ENCODE measurements at regions not wholly inside any gene's neighbourhood (a gene's known extent, or its start where the extent isn't known, plus 50 kb on each side); places are given as distances from the start of the nearest gene placed in this dataset.

DNA sequence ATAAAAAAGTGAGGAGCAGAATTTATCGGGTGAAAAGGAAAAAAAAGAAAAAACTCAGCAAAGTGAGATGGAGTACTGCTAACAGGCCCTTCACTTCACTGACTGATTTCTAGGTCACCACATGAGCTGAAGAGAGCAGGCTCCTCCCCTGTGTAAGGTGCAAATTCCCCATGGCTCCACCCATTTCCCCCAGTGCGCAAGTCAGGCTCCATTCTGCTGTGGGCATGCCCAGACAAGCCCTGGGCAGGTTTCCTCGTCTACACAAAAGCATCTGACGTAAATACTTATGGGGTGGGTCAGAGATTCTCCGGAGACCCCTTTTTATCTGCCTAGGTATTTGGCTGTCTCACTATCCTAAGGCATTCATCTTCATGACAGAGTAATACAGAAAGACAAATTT, 157.9 kb downstream of the MAGEB5 start:
- no peak overlapping the region for H3K4me2 ChIP-seq
- H3K9ac ChIP-seq, result no peak overlapping the region
- H3K4me3 ChIP-seq (IDR thresholded peaks at IDR 0.05; ENCODE audit: insufficient read depth, low read depth, low read length), result no peak overlapping the region
- no peaks in the 10 kb centered on the region for H3K36me3 ChIP-seq (ENCODE audit: insufficient read depth)
- no peak overlapping the region for H2AFZ ChIP-seq (ENCODE audit: low read depth)
- H3K79me2 ChIP-seq (ENCODE audit: insufficient read depth, low read depth), result no peaks in the 10 kb centered on the region
- H4K20me1 ChIP-seq (ENCODE audit: insufficient read depth), result no peaks in the 10 kb centered on the region
- no peaks in the 10 kb centered on the region for H3K4me1 ChIP-seq (ENCODE audit: low read depth, poor library complexity, severe bottlenecking)
- TF ChIP-seq, protein P1, sequence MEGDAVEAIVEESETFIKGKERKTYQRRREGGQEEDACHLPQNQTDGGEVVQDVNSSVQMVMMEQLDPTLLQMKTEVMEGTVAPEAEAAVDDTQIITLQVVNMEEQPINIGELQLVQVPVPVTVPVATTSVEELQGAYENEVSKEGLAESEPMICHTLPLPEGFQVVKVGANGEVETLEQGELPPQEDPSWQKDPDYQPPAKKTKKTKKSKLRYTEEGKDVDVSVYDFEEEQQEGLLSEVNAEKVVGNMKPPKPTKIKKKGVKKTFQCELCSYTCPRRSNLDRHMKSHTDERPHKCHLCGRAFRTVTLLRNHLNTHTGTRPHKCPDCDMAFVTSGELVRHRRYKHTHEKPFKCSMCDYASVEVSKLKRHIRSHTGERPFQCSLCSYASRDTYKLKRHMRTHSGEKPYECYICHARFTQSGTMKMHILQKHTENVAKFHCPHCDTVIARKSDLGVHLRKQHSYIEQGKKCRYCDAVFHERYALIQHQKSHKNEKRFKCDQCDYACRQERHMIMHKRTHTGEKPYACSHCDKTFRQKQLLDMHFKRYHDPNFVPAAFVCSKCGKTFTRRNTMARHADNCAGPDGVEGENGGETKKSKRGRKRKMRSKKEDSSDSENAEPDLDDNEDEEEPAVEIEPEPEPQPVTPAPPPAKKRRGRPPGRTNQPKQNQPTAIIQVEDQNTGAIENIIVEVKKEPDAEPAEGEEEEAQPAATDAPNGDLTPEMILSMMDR (conservative IDR thresholded peaks at IDR 0.05; ENCODE audit: low read depth, low read length), result no peak
- H3K27ac ChIP-seq, result no peak overlapping the region
- H3K27me3 ChIP-seq (ENCODE audit: insufficient read depth, low read depth), result no peaks in the 10 kb centered on the region

DNA sequence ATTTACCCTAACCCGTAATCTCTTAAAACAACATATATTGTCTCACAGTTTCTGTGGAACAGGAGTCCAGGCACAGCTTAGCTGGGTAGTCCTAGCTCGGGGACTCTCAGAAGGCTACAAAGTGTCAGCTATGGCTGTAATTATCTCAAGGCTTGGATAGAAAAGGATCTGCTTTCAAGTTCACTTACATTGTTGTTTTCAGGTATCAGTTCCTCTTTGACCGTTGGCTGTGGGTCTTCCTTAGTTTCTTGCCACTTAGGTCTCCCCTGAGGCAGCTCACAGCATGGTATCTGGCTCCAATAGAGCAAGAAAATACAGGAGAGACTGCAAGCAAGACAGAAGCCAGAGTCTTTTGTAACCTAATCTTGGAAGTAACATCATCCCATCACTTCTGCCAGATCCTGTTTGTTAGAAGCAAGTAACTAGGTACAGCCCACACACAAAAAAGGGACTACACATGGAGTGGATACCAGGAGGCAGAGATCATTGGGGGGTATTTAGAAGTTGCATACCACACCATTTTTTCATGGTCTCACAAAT, 137.0 kb downstream of the MAGEB5 start:
- no peaks in the 10 kb centered on the region for H3K79me2 ChIP-seq (ENCODE audit: insufficient read depth, low read depth)
- no peak overlapping the region for H2AFZ ChIP-seq (ENCODE audit: low read depth)
- H3K4me3 ChIP-seq (IDR thresholded peaks at IDR 0.05; ENCODE audit: insufficient read depth, low read depth, low read length), result no peak overlapping the region
- H3K36me3 ChIP-seq (ENCODE audit: insufficient read depth), result no peaks in the 10 kb centered on the region
- H3K4me2 ChIP-seq, result no peak overlapping the region
- no peaks in the 10 kb centered on the region for H3K4me1 ChIP-seq (ENCODE audit: low read depth, poor library complexity, severe bottlenecking)
- TF ChIP-seq, protein P1 (conservative IDR thresholded peaks at IDR 0.05; ENCODE audit: low read depth, low read length), result no peak
- no peaks in the 10 kb centered on the region for H3K27me3 ChIP-seq (ENCODE audit: insufficient read depth, low read depth)
- H3K27ac ChIP-seq, result no peak overlapping the region
- no peaks in the 10 kb centered on the region for H4K20me1 ChIP-seq (ENCODE audit: insufficient read depth)
- no peak overlapping the region for H3K9ac ChIP-seq

DNA sequence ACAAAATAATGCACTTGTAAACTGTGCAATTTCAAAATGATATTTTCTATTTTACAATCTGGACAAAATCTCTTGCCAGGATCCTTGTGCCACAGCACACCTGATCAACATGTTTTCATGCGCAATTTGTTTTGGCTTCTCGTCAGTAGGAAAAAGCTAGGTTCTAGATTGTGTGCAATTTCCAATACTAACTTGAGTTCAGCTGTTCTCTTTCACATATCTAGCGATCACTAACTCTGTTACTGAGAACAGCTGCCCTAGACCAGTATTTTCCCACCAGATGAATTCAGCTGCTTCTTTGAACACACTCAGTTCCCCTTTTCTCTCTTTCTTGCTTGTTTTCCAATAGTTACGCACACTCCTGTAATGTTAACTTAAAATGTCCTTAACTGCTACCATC, 131.2 kb downstream of the MAGEB5 start:
- Histone ChIP-seq H3K4me3 (IDR thresholded peaks at IDR 0.05; ENCODE audit: insufficient read depth, low read depth, low read length) (no peak overlapping the region), H4K20me1 (ENCODE audit: insufficient read depth) (no peaks in the 10 kb centered on the region), H3K4me1 (ENCODE audit: low read depth, poor library complexity, severe bottlenecking) (no peaks in the 10 kb centered on the region), H3K36me3 (ENCODE audit: insufficient read depth) (no peaks in the 10 kb centered on the region), H3K9ac (no peak overlapping the region), H3K27ac (no peak overlapping the region), H3K79me2 (ENCODE audit: insufficient read depth, low read depth) (no peaks in the 10 kb centered on the region), H2AFZ (ENCODE audit: low read depth) (no peak overlapping the region), H3K4me2 (no peak overlapping the region), H3K27me3 (ENCODE audit: insufficient read depth, low read depth) (no peaks in the 10 kb centered on the region)
- TF ChIP-seq, protein P1 (conservative IDR thresholded peaks at IDR 0.05; ENCODE audit: low read depth, low read length), result no peak

DNA sequence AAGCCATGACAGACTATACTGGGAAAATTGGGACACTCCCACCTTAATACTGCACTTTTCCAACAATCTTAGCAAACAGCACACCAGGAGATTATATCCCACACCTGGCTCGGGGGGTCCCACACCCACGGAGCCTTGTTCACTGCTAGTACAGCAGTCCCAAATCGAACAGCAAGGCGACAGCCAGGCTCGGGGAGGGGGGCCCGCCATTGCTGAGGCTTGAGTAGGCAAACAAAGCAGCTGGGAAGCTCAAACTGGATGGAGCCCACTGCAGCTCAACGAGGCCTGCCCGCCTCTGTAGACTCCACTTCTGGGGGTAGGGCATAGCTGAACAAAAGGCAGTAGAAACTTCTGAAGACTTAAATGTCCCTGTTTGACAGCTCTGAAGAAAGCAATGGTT, 118.3 kb downstream of the MAGEB5 start:
- Histone ChIP-seq H4K20me1 (ENCODE audit: insufficient read depth) (no peaks in the 10 kb centered on the region), H3K9ac (no peak overlapping the region), H3K27ac (no peak overlapping the region), H3K36me3 (ENCODE audit: insufficient read depth) (no peaks in the 10 kb centered on the region), H3K4me1 (ENCODE audit: low read depth, poor library complexity, severe bottlenecking) (no peaks in the 10 kb centered on the region), H3K79me2 (ENCODE audit: insufficient read depth, low read depth) (no peaks in the 10 kb centered on the region), H3K4me2 (no peak overlapping the region), H2AFZ (ENCODE audit: low read depth) (no peak overlapping the region), H3K27me3 (ENCODE audit: insufficient read depth, low read depth) (no peaks in the 10 kb centered on the region), H3K4me3 (IDR thresholded peaks at IDR 0.05; ENCODE audit: insufficient read depth, low read depth, low read length) (no peak overlapping the region)
- TF ChIP-seq, protein P1 (conservative IDR thresholded peaks at IDR 0.05; ENCODE audit: low read depth, low read length), result no peak
